ENCODE measurements at regions not wholly inside any gene's neighbourhood (a gene's known extent, or its start where the extent isn't known, plus 50 kb on each side); places are given as distances from the start of the nearest gene placed in this dataset.

GRCh38 chr5:163373436-163374084, 63.8 kb upstream of the CCNG1 start:
- CTCF ChIA-PET, result no interaction called here
- POLR2A ChIA-PET, result no interaction called here

DNA sequence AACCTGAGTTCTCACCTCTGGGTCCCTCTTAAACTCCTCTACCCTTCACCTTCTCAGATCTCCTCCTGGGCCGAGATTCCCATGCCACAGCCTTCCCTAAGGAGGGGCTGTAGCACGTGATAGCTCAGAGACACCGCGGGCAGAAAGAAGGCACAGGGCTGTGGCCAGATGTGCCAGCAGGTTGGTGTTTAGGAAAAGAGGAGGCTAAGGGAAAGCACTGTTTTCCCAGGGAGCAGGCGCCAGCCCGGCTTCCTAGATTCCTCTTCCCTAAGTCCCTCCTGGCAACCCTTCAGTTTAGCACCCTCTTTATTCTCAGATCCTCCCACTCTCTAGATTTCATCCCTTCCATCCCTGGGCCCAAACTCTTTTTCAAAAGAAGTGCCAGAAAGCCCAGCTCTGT, 59.4 kb upstream of the CCNG1 start:
- POLR2A ChIA-PET, result no interaction called here
- CTCF ChIA-PET, result no interaction called here

- ChIA-PET POLR2A (no interaction called here), CTCF (no interaction called here)
Measured at GRCh38 chr5:163379298-163380155, 57.9 kb upstream of the CCNG1 start.

- ChIA-PET POLR2A (no interaction called here), CTCF (no interaction called here)
Measured at GRCh38 chr5:163381832-163382231, 55.6 kb upstream of the CCNG1 start.

GRCh38 chr5:163383754-163384153, 53.6 kb upstream of the CCNG1 start:
- ChIA-PET POLR2A (no interaction called here), CTCF (no interaction called here)

GRCh38 chr5:163384669-163385068, 52.7 kb upstream of the CCNG1 start:
- CTCF ChIA-PET, result no interaction called here
- POLR2A ChIA-PET, result no interaction called here

GRCh38 chr5:163385271-163385670, 52.1 kb upstream of the CCNG1 start:
- CTCF ChIA-PET, result no interaction called here
- POLR2A ChIA-PET, result no interaction called here

DNA sequence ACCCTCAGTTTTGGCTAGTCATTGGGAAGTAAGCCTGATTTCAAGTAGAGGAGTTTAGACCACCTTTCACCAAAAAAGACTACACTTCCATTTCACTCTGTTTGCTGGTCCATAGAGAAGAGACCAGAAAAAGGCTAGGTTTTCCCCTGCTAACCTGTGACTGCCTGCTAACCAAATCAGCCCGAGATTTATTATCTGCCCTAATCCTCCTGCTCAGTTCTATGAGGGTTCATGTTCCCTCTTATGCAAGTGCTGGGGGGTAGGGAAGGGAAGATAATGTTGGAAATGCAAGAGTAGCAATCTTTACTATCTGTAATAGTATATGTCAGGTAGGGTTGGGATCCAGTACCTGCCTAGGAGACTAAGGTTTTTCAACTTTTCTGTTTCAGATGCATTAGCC, 51.6 kb upstream of the CCNG1 start:
- POLR2A ChIA-PET, result no interaction called here
- CTCF ChIA-PET, result no interaction called here

- ChIA-PET POLR2A (no interaction called here), CTCF (no interaction called here)
Measured at GRCh38 chr5:163386352-163386751, 51.0 kb upstream of the CCNG1 start.

- POLR2A ChIA-PET, result no interaction called here
- CTCF ChIA-PET, result no interaction called here
Measured at GRCh38 chr5:163387589-163388343, 49.6 kb upstream of the CCNG1 start.

All from activated CD8-positive, alpha-beta memory T cell treated with anti-CD3 and anti-CD28 coated beads for 36 hours (primary cell).